IPS-18a (cell line): ENCODE measurements at regions not wholly inside any gene's neighbourhood (a gene's known extent, or its start where the extent isn't known, plus 50 kb on each side); places are given as distances from the start of the nearest gene placed in this dataset.

Source experiments
- H3K27ac ChIP-seq: one replicate; pipeline ENCODE4 v1.5.1; 2013; ENCODE audit warnings: low read length
- H3K27me3 ChIP-seq: one replicate; pipeline ENCODE4 v1.6.1; 2013; ENCODE audit warnings: mild to moderate bottlenecking, low read length; ENCODE audit not compliant: control insufficient read depth, insufficient read depth
- H3K36me3 ChIP-seq: one replicate; pipeline ENCODE4 v1.6.1; 2013; ENCODE audit warnings: low read depth, low read length; ENCODE audit not compliant: control insufficient read depth
- H3K4me1 ChIP-seq: one replicate; pipeline ENCODE4 v1.6.1; 2013; ENCODE audit warnings: low read depth, low read length; ENCODE audit not compliant: control insufficient read depth
- H3K4me3 ChIP-seq: one replicate; pipeline ENCODE4 v1.5.1; 2013; ENCODE audit warnings: low read length
- H3K9ac ChIP-seq: one replicate; pipeline ENCODE4 v1.6.1; 2013; ENCODE audit warnings: mild to moderate bottlenecking, low read length, moderate library complexity
- H3K9me3 ChIP-seq: one replicate; pipeline ENCODE4 v1.6.1; 2013; ENCODE audit warnings: low read depth, low read length; ENCODE audit not compliant: control insufficient read depth

GRCh38 chr16:79658301-79659033, 57.9 kb upstream of the MAF start:
- H3K27me3 ChIP-seq = no peaks in the 10 kb centered on the region
- H3K4me1 ChIP-seq = no peaks in the 10 kb centered on the region
- no peaks in the 10 kb centered on the region for H3K36me3 ChIP-seq
- no peaks in the 10 kb centered on the region for H3K9me3 ChIP-seq
- H3K27ac ChIP-seq = no peak overlapping the region
- no peak overlapping the region for H3K9ac ChIP-seq
- no peak overlapping the region for H3K4me3 ChIP-seq

- no peak overlapping the region for H3K4me3 ChIP-seq
These were observed 56.1 kb upstream of the MAF start for GRCh38 chr16:79656553-79657115.

GRCh38 chr16:79653373-79653891, 52.9 kb upstream of the MAF start:
- H3K9ac ChIP-seq = no peak overlapping the region
- no peaks in the 10 kb centered on the region for H3K27me3 ChIP-seq
- H3K9me3 ChIP-seq = no peaks in the 10 kb centered on the region
- no peaks in the 10 kb centered on the region for H3K36me3 ChIP-seq
- H3K27ac ChIP-seq = no peak overlapping the region
- no peaks in the 10 kb centered on the region for H3K4me1 ChIP-seq
- no peak overlapping the region for H3K4me3 ChIP-seq

More at GRCh38 chr16:79656553-79657115, 56.1 kb upstream of the MAF start:
- Histone ChIP-seq H3K27ac (no peak overlapping the region), H3K27me3 (no peaks in the 10 kb centered on the region), H3K9ac (no peak overlapping the region), H3K4me1 (no peaks in the 10 kb centered on the region), H3K9me3 (no peaks in the 10 kb centered on the region), H3K36me3 (no peaks in the 10 kb centered on the region)

DNA sequence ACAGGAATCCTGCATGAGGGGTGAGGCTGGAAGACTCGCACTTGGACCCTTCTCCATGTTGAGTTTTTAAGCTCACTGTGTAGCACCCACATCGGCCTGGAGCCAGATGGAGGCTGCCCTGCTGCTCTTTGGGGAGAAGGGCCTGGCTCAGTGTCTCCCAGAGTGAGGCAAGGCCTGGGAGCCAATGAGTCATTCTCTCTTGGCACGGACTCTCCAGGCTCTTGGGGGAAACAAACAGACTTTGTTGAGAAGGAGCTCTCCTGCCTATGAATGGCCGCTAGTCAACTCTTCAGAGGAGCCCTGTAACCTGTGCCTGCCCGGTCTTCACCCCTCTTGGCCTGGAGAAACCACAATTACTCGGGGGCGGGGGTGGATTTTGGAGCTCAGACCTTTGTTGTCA, 50.8 kb upstream of the MAF start:
- H3K9ac ChIP-seq = no peak overlapping the region
- H3K9me3 ChIP-seq = no peaks in the 10 kb centered on the region
- no peaks in the 10 kb centered on the region for H3K27me3 ChIP-seq
- H3K36me3 ChIP-seq = no peaks in the 10 kb centered on the region
- no peak overlapping the region for H3K27ac ChIP-seq
- H3K4me3 ChIP-seq = no peak overlapping the region
- no peaks in the 10 kb centered on the region for H3K4me1 ChIP-seq
